UCSD-AML1 (cell line): ENCODE measurements at regions not wholly inside any gene's neighbourhood (a gene's known extent, or its start where the extent isn't known, plus 50 kb on each side); places are given as distances from the start of the nearest gene placed in this dataset.
"Not testable (repeated sequence)": the region's sequence is repeated elsewhere in the genome, so short reads cannot be mapped to it uniquely, and the experiment has no call there.

Source experiments
- DNase-seq: peaks from one replicate; lab custom pipeline; 2025; ENCODE audit not compliant: unreplicated experiment; lab: John Stamatoyannopoulos, UW

GRCh38 chrX:46367491-46367890 is 177.7 kb downstream of the ZNF674 start:
- no peak for DNase-seq

- DNase-seq, result no peak
Observed at GRCh38 chrX:46366381-46367207, 178.6 kb downstream of the ZNF674 start.

- DNase-seq, result no peak
Observed at GRCh38 chrX:46354481-46354880, 190.7 kb downstream of the ZNF674 start.

GRCh38 chrX:46341767-46342322 is 203.4 kb downstream of the ZNF674 start:
- no peak for DNase-seq

GRCh38 chrX:46340696-46341095 is 204.5 kb downstream of the ZNF674 start:
- DNase-seq, result no peak

- no peak for DNase-seq
Observed at GRCh38 chrX:46333550-46333949, 211.7 kb downstream of the ZNF674 start.

- no peak for DNase-seq
Observed at GRCh38 chrX:46330981-46331380, 214.2 kb downstream of the ZNF674 start.

- DNase-seq, result no peak
Observed at GRCh38 chrX:46330513-46330912, 214.7 kb downstream of the ZNF674 start.

GRCh38 chrX:46328133-46328532 is 217.1 kb downstream of the ZNF674 start:
- DNase-seq, result no peak

GRCh38 chrX:46327566-46328115 is 217.6 kb downstream of the ZNF674 start:
- no peak for DNase-seq

GRCh38 chrX:46326161-46326560 is 219.1 kb downstream of the ZNF674 start:
- DNase-seq, result no peak

- no peak for DNase-seq
Observed at GRCh38 chrX:46325312-46325877, 219.8 kb downstream of the ZNF674 start.

- DNase-seq, result no peak
Observed at GRCh38 chrX:46324166-46324565, 221.1 kb downstream of the ZNF674 start.

GRCh38 chrX:46322929-46323328 is 222.3 kb downstream of the ZNF674 start:
- DNase-seq, result not testable (repeated sequence)

GRCh38 chrX:46321676-46322075 is 223.5 kb downstream of the ZNF674 start:
- DNase-seq, result no peak

GRCh38 chrX:46319750-46320149 is 225.5 kb downstream of the ZNF674 start:
- DNase-seq, result no peak

GRCh38 chrX:46318551-46318950 is 226.7 kb downstream of the ZNF674 start:
- no peak for DNase-seq

- no peak for DNase-seq
Observed at GRCh38 chrX:46317163-46317562, 228.1 kb downstream of the ZNF674 start.

GRCh38 chrX:46311581-46312120 is 233.6 kb downstream of the ZNF674 start:
- DNase-seq, result no peak

- no peak for DNase-seq
Observed at GRCh38 chrX:46310815-46311497, 234.3 kb downstream of the ZNF674 start.

GRCh38 chrX:46308110-46308509 is 237.1 kb downstream of the ZNF674 start:
- DNase-seq, result no peak
